OCI-LY1 (cell line): ENCODE measurements at regions not wholly inside any gene's neighbourhood (a gene's known extent, or its start where the extent isn't known, plus 50 kb on each side); places are given as distances from the start of the nearest gene placed in this dataset.

ENCODE experiments used
- CTCF ChIP-seq: fragments of 200-600 bp; sonication (generic), shearing (Covaris generic); IDR thresholded peaks from 2 replicates; pipeline ENCODE4 v1.5.1; 2017; ENCODE audit warnings: mild to moderate bottlenecking, antibody characterized with exemption, low read length, moderate library complexity, mixed read lengths
- EZH2 ChIP-seq: fragments of 200-600 bp; sonication (generic), shearing (Covaris generic); IDR thresholded peaks from 2 replicates; pipeline ENCODE4 v1.8.0; 2017; ENCODE audit warnings: borderline replicate concordance, mixed run types, mild to moderate bottlenecking, antibody characterized with exemption, low read length, moderate library complexity, mixed read lengths

GRCh38 chr1:229812148-229812547 is 186.1 kb downstream of the URB2 start:
- TF ChIP-seq CTCF: no peak
- no peak for TF ChIP-seq EZH2
